AG09319 (cell line): ENCODE measurements at regions not wholly inside any gene's neighbourhood (a gene's known extent, or its start where the extent isn't known, plus 50 kb on each side); places are given as distances from the start of the nearest gene placed in this dataset.
A peak's percentile ranks its signal among the peaks of the same experiment; 100 is the strongest.

Experiments
- DNase-seq: peaks from one replicate; pipeline ENCODE4 v3.0.0-alpha.2; 2010; ENCODE audit warnings: low read depth; ENCODE audit errors: extremely low read depth
- CTCF ChIP-seq: IDR thresholded peaks from 2 replicates; pipeline ENCODE4 v1.5.1; 2011; ENCODE audit warnings: low read depth, mild to moderate bottlenecking, inconsistent platforms, low read length, moderate library complexity

DNA sequence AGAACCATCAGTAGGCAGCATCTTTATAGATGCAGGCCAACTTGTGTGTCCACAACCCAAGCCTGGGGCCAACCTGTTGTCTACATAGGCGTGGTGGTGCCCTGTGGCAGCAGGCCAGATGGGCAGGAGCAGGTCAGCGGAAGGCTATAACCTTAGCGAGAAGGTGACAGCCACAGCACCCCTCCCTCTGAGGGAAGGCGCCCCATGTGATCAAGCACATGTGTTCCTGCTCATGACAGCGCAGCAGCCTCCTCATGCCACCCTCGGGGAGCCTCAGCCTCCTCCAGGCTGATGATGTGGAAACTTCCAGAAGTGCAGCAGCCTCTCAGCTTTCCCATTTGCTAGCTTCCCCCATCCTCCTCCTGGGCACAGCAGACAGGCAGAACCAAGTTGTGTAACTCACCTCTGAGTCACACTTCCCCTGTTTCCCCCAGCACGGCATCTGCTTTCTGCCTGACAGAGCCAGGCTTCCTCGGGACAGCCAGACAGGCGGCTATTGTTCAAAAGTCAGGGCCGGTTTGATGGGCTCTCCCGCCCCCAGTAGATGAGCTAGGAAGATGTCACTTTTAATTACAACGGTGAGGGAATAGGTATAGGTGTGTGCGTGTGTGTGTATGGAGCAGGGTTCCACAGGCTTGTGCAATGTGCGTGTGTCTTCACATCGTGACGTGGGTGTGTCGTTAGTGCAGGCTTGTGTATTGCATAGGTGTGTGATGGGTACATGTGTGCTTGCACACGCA, 312.0 kb upstream of the ZMIZ1 start:
- DNase-seq: peak; percentile 90
- TF ChIP-seq CTCF: no peak

GRCh38 chr10:78757344-78757925, 311.3 kb upstream of the ZMIZ1 start:
- no peak for TF ChIP-seq CTCF
- no peak for DNase-seq

DNA sequence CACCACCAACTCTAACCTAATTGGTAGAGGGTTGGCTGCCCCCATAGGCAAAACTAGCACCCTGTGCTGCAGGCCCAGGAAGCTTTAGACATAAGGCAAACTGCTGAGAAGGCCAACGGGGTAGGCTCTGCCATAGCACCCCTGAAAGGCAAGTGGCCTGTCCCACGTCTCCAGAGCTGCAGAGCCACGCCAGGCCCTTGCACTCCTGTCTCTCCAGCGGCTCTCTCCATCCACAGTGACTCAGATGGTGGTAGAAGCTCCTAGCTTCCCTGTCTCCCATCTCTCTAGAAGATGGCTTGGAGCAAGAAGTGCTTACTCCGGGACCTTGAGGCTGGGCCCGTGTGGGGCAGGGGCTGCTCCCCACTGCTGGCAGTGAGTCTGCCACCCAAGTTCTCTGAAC, 310.6 kb upstream of the ZMIZ1 start:
- DNase-seq: no peak
- no peak for TF ChIP-seq CTCF

GRCh38 chr10:78759456-78760120, 309.2 kb upstream of the ZMIZ1 start:
- TF ChIP-seq CTCF: no peak
- no peak for DNase-seq

DNA sequence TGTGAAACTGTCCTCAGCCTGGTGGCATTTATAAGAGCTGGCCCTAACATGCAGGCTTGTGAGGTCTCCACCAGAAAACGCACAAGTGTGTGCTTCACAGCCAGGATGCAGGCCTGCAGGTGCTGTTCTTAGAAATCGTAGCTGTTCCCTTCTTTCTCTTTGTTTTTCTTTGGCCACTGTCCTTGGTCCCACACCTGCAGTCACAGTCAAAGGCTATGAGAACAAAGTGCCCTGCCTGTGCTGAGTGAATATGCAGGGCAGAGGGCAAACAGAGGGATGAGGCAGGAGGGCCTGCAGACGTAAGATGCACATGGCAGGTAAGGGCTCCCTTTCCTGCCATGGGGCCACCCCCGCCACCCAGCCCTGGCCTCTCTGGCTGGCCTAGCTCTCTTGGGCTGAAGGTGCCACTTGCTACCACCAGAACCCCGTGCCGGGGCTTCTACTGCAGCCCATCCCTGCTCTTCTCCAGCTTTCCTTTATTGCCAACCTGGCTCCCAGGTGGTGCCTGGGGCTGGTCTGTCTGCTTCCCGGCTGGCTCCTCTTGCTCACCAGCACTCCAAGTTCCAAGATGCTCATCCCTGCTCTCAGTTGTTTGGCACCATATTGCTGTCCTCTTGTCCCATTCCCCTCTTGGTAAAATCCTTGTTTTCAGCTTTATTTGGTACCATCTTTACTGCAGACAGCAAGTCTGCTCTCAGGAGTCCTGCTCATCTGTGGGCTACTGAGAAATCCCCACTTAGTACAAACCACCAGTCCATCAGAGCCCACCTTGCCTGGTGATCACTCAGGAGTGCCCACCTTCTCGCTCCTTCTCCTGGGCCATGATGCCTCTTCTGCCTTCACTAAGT, 308.1 kb upstream of the ZMIZ1 start:
- no peak for TF ChIP-seq CTCF
- DNase-seq: no peak

DNA sequence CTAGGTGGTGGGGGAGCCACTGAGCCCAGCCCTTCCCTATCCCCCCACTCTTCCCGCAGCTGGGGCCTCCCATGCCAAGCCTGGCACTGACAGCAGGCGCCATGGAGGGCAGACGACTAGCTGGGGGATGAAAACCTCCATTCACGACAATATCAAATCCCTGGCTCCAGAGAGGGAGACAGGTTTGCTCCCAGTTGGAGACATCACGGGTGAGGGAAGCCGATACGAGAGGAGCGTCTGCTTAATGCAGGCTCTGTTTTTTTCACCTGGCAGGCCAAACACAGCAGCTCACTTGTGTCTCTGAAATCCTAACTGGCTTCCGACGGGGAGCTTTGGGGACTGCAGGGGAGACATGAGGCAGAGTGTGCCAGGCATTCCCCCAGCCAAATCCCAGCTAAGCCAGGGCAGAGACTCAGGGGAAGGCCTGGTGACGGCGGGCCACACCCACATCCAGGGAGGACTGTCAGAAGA, 307.4 kb upstream of the ZMIZ1 start:
- no peak for TF ChIP-seq CTCF
- DNase-seq: no peak
